AG08396 (cell line): ENCODE measurements at regions not wholly inside any gene's neighbourhood (a gene's known extent, or its start where the extent isn't known, plus 50 kb on each side); places are given as distances from the start of the nearest gene placed in this dataset.
"Not testable (repeated sequence)": the region's sequence is repeated elsewhere in the genome, so short reads cannot be mapped to it uniquely, and the experiment has no call there.

Source experiments
- DNase-seq: peaks from one replicate; pipeline ENCODE4 v3.0.0; 2012; ENCODE audit warnings: low spot score, mixed read lengths

DNA sequence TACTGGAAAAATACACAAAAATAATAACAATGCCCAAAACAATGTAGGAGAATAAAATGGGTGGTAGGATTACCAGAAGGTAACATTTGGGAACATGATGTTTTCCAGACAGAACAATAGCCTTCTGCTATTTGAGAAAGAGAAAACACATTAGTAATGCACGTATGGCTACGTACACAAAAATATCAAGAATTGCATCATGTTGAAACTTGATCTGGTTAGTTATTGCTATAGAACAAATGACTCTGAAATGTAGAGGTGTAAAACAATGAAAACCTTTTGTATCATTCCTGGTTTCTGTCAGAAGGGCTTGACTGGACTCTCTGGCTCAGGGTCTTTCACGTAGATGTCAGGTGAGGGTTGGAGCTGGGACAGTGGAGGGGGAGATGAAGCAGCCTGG is 1040.0 kb downstream of the FAT4 start:
- DNase-seq = no peak

- no peak for DNase-seq
Measured at GRCh38 chr4:126358041-126358440, 1043.3 kb downstream of the FAT4 start.

- DNase-seq = no peak
Measured at GRCh38 chr4:126361287-126361686, 1046.5 kb downstream of the FAT4 start.

- peak; percentile 2 for DNase-seq
Measured at GRCh38 chr4:126364311-126364911, 1049.7 kb downstream of the FAT4 start.

- DNase-seq = no peak
Measured at GRCh38 chr4:126369076-126369475, 1054.3 kb downstream of the FAT4 start.

- DNase-seq = no peak
Measured at GRCh38 chr4:126372634-126373033, 1057.9 kb downstream of the FAT4 start.

- DNase-seq = no peak
Measured at GRCh38 chr4:126375462-126376054, 1060.8 kb downstream of the FAT4 start.

- no peak for DNase-seq
Measured at GRCh38 chr4:126385954-126386353, 1071.2 kb downstream of the FAT4 start.

DNA sequence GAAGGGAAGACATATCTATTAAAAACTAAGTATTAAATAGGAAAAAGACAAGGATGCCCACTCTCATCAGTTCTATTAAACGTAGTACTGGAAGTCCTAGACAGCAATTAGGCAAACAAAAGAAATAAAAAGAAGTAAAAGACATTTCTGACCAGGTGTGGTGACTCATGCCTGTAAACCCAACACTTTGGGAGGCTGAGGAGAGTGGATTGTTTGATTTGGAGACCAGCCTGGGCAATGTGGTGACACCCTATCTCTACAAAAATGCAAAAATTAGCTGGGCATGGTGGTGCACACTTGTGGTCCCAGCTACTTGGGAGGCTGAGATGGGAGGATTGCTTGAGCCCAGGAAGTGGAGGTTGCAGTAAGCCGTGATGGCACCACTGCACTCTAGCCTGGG is 1071.8 kb downstream of the FAT4 start:
- no peak for DNase-seq

DNA sequence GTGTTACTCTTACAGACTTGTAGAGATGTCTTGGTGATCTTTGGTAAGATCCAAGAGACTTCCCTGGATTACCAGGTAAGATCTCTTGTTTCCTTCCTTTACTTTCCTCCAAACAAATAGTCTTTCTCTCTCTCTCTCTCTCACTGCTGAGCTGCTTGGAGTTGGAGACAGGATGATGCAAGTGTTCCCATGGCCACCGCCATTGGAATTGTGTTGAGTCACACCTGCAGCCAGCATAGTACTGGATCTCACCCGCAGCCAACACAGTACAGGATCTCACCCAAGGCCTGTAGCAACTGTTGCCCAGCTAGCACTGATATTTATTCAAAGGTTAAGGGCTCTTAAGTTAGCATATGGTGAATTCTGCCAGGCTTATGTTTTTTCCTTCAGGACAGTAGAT is 1080.9 kb downstream of the FAT4 start:
- no peak for DNase-seq

DNA sequence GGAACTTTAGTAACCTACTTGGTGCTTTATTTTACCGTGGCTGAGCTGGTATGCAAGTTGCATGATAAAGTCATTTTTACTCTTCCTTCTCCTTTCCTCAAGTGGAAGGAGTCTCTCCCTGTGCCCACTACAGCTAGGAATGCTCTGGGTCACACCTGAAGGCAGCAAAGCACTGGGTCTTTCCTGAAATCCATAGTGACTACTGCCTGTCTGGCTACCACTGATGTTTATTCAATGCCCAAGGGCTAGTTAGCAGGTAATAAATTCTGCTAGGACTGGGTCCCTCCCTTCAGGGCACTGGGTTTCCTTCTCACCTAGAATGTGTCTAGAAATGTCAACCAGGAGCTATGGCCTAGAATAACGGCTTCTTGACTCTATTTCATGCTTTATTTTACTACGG is 1081.4 kb downstream of the FAT4 start:
- no peak for DNase-seq

GRCh38 chr4:126396703-126397102 is 1081.9 kb downstream of the FAT4 start:
- no peak for DNase-seq

DNA sequence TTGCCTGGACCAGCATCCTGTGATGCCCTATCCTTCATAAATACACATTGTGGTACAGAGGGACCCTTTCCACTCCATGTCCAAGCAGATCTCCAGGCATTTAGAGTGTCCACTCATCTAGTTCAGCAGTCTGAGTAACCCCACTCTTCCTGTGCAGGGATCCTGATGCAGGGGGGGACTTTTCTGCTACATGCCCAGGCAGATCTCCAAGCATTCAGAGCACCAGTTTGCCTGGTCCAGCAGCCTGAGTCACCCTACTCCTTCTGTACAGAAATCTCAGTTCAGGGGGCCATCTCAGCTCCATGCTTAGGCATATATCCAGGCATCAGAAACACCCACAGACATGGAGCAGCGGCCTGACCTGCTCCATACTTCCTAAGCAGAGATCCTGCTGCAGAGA is 1089.8 kb downstream of the FAT4 start:
- DNase-seq = no peak

- no peak for DNase-seq
Measured at GRCh38 chr4:126405369-126405982, 1090.7 kb downstream of the FAT4 start.

GRCh38 chr4:126409746-126410145 is 1095.0 kb downstream of the FAT4 start:
- no peak for DNase-seq

DNA sequence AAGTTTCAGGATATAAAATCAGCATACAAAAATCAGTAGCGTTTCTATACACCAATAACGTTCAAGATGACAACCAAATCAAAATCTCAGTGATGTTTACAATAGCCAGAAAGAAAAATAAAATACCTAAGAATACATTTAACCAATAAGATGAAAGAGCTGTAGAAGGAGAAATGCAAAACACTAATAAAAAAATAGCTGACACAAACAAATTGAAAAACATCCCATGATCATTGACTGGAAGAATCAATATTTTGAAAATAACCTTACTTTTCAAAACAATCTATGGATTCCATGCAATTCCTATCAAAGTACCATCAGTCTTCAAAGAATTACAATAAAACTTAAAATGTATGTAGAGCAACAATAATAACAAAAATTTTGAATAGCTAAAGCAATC is 1096.3 kb downstream of the FAT4 start:
- no peak for DNase-seq

DNA sequence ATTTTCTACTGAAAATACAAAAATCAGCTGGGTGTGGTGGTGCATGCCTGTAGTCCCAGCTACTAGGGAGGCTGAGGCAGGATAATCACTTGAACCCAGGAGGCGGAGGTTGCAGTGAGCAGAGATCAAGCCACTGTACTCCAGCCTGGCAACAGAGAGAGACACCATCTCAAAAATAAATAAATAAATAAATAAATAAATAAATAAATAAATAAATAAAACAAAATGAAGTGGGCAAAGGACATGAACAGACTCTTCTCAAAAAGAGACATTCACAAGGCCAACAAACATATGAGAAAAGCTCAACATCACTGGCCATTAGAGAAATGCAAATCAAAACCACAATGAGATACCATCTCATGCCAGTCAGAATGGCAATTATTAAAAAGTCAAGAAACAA is 1097.6 kb downstream of the FAT4 start:
- DNase-seq = not testable (repeated sequence)

GRCh38 chr4:126414741-126415140 is 1100.0 kb downstream of the FAT4 start:
- no peak for DNase-seq

DNA sequence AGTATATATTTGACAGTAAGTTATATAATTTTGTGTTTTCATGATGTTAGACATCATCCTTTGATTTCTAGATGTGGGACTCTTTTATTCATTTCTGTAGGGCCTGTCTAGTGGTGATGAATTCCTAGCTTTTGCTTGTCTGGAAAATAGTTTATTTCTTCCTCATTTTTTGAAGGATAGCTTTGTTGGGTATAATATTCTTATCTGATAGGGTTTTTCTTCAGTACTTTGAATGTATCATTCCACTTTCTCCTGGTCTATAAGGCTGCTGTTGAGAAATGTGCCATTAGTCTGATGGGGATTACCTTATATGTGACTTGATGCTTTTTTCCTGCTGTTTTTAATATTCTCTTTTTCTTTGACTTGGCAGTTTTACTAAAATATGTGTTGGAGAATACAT is 1104.5 kb downstream of the FAT4 start:
- DNase-seq = no peak

DNA sequence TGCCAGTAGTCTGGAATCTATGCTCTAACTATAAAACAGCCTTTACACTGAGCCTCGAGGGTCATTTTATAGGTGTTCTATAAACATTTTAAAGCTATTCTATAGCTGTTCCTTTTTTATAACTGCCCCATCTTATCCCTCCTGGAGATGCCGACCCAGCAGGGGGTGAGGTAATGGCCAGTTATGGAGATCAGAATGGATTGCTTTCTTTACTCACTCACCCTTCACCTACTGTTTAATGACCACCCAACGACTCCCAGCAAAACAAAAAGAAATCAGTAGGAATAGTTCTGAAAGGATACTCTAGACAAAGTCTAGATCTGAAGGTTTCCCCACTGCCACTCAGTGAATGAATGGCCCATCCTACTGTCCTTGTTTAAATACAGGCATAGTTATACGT is 1113.1 kb downstream of the FAT4 start:
- DNase-seq = no peak

- DNase-seq = no peak
Measured at GRCh38 chr4:126431049-126431448, 1116.3 kb downstream of the FAT4 start.

DNA sequence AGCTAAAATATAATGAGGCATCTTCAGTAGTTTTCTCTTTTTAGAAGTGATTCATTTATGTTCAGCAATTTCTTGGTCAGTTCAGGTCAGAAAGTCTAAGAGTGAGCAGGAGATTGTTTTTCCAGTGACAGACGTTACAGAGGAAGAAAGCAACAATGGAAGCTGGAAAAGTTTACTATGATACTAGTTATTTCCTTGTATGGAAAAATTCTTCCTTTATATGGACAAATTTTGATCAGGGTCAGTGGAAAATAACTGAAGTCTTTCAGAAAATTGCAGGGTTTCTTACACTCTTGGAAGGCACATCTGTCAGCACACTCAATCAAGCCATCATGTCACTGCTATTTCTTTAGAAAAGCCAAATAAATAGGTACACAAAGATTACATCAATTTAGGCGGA is 1120.7 kb downstream of the FAT4 start:
- DNase-seq = no peak

GRCh38 chr4:126440297-126440696 is 1125.5 kb downstream of the FAT4 start:
- DNase-seq = no peak
